ENCODE measurements at regions not wholly inside any gene's neighbourhood (a gene's known extent, or its start where the extent isn't known, plus 50 kb on each side); places are given as distances from the start of the nearest gene placed in this dataset.

- no peak for DNase-seq
Observed at GRCh38 chr2:41414486-41415230, 633.2 kb upstream of the PKDCC start.

DNA sequence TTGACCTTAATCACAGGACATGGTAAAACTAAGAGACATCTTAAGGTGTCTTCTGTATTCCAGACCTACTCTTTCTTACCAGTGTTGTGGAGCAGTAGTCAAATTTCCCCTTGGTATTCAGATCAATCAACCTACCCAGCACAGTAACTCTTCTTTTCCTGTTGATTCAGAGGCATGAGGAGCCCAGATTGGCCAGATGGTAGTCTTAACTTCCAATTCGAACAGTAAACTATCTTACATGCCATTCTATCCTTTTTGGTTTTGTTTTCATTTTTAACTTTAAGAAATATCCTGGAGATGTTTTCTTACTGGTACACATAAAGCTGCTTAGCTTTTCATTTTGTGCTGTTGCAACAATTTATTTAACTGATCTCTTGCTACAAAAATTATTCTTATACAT lies 630.3 kb upstream of the PKDCC start:
- no peak for DNase-seq

- no peak for DNase-seq
Observed at GRCh38 chr2:41420219-41420618, 627.6 kb upstream of the PKDCC start.

GRCh38 chr2:41420872-41421271 lies 626.9 kb upstream of the PKDCC start:
- no peak for DNase-seq

- no peak for DNase-seq
Observed at GRCh38 chr2:41431756-41432155, 616.1 kb upstream of the PKDCC start.

GRCh38 chr2:41432459-41432858 lies 615.4 kb upstream of the PKDCC start:
- no peak for DNase-seq

GRCh38 chr2:41434991-41435390 lies 612.8 kb upstream of the PKDCC start:
- no peak for DNase-seq

DNA sequence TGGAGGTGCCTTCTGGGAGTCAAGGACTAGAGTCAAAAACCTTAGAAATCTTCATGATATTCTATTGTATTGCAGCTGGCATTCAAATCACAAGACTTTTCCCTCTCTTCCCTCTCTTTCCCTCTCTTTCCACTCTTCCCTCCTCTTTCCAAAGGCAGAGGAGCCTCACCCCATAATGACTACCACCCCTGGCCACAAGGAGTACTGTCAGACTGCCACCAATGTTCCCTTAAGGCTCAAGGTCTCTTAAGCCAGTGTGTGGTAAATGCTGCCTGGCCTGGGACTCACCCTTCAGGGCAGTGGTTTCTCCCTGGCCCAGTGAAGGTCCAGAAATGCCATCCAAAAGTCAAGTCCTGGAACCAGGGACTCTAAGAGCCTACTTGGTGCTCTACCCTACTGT lies 605.9 kb upstream of the PKDCC start:
- no peak for DNase-seq

DNA sequence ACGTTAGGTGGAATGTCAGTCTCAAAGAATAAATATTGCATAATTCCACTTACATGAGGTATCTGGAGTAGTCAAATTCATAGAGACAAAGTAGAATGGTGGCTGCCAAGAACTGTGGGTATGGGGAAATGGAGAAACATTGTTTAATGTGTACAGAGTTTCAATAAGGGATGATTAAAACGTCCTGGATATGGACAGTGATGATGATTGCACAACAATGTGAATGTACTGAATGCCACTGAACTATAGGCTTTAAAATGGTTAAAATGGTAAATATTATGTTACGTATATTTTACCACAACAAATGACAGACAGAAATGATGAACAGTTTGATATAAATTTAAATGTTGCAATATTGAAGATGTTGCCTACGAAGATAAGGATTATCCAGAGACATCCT lies 602.0 kb upstream of the PKDCC start:
- no peak for DNase-seq

DNA sequence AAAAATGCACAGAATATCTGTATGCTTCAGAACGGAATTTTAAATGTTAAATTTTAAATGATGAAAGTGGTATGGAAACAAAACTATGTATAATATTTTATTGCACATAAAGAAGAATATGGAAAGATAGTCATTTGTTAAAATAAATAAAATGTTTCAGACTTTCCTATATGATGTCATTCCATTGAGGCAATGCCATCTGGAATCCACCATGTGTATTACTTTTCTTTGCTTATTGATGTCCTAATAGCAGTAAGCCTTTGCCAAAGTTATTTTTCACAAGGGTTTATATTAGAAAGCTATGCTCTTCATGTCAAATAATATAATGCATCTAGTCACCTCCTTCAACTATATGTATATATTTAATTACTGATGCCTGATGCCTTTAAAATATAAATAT lies 601.6 kb upstream of the PKDCC start:
- no peak for DNase-seq

DNA sequence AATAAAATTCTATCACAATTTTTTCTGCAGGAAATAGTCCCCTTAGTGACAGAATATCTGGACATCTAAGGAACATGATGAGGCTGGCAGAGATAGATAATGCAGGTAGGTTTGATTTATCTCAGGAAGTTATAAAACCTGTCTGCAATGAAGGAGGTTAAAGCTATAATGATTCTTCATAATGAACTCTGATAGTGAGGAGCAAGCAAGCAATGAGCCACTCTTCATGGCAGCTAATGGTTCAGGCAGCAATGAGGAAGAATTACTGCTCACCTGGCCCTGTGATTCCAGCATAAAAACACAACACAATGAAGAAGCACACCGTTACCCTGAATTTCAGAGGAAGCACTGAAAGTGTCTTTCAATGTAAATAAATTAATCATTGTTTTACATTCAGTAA lies 599.6 kb upstream of the PKDCC start:
- no peak for DNase-seq

- no peak for DNase-seq
Observed at GRCh38 chr2:41457026-41457425, 590.8 kb upstream of the PKDCC start.

- DNase-seq = no peak
Observed at GRCh38 chr2:41460661-41461060, 587.2 kb upstream of the PKDCC start.

- no peak for DNase-seq
Observed at GRCh38 chr2:41464395-41464794, 583.4 kb upstream of the PKDCC start.

DNA sequence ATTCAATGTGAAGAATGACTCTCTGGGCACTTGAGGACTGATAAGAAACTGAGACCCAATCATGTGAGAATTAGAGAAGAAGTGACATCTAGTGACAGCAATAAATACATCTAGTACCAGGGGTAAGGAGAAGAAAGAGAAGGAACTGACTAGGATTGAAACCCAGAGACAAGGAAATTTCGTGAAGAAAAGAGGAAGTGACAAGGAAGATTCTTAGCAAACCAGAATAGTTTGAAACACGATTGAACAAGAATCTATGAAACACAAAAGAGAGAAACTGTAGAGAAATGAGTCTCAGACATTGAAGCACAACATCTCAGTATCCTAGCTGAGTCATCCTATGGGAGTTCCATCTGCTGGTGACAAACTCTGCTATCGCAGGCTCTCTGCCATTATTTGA lies 571.9 kb upstream of the PKDCC start:
- DNase-seq = no peak

DNA sequence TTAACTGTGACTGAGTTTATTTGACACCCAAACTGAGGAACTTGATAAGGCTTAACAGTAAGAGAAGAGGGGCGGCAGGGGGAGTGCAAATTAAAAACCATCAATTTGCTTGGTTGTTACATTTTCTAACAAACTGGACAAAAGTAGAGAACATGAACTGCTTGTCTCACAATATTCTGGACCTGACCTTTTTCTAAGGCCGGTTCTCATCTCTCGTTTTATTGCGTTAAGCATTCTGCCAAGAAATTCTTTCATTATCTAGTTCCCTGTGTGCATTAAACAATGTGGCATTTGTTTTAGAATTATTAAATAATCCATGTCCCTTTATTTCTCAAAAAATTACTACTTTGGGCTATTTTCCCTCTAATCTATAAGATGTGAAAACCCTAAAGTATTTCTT lies 565.2 kb upstream of the PKDCC start:
- no peak for DNase-seq

DNA sequence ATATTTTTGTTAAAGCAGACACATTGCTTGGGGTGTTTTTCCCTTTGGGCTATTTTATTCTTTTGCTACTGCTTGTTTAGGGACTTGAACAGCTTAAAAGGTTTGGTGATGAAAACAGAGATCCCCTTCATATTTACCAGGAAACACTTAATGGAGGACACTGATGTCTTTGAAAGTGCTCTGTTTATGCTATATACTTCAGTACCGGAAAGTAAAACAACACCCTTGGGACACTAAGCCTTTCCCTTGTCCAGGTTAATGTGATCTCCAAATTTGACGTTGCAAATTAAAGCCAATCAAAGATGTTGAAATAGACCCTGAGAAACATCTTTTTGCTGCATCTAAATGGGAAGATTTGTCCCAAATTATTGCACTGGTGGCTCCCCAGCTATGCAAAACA lies 564.6 kb upstream of the PKDCC start:
- no peak for DNase-seq

GRCh38 chr2:41483982-41484857 lies 563.6 kb upstream of the PKDCC start:
- DNase-seq = peak; percentile 26

- no peak for DNase-seq
Observed at GRCh38 chr2:41484858-41485234, 563.0 kb upstream of the PKDCC start.

GRCh38 chr2:41486948-41487347 lies 560.9 kb upstream of the PKDCC start:
- DNase-seq = no peak

- no peak for DNase-seq
Observed at GRCh38 chr2:41488888-41489287, 558.9 kb upstream of the PKDCC start.

GRCh38 chr2:41489638-41490037 lies 558.2 kb upstream of the PKDCC start:
- no peak for DNase-seq

DNA sequence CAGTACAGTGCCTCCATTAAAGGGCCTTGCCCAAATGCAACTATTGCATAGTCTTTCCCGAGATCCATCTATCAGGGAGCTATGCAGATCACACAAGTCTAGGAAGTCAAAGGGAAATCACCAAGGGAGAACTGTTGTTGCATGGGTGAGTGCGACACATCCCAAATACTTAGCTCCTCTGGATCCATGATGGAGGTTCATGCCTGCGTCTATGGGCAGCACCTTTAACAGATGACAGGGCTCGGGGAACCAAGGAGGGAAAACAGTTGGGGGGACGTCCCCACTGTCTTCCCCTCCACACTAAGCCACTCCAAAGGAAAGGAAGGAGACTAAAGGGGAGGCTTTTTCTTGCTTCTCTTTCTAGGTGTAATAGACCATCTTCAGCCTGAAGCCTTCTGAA lies 552.8 kb upstream of the PKDCC start:
- DNase-seq = no peak

- no peak for DNase-seq
Observed at GRCh38 chr2:41496908-41497307, 550.9 kb upstream of the PKDCC start.

DNA sequence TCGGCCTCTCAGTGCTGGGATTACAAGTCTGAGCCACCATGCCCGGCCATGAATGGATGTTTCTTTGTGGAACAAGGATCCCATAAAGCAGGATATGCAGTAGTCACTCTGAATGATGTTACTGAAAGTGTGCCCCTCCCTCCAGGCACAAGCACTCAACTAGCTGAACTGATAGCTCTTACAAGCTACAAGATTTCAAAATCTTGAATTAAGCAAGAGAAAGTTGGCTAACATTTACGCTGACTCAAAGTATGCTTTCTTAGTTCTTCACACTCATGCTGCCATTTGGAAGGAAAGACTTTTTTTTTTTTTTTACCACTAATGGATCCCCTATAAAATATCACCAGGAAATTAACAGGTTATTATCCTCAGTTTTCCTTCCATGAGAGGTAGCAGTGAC lies 549.0 kb upstream of the PKDCC start:
- no peak for DNase-seq
